ENCODE measurements at regions not wholly inside any gene's neighbourhood (a gene's known extent, or its start where the extent isn't known, plus 50 kb on each side); places are given as distances from the start of the nearest gene placed in this dataset.

DNA sequence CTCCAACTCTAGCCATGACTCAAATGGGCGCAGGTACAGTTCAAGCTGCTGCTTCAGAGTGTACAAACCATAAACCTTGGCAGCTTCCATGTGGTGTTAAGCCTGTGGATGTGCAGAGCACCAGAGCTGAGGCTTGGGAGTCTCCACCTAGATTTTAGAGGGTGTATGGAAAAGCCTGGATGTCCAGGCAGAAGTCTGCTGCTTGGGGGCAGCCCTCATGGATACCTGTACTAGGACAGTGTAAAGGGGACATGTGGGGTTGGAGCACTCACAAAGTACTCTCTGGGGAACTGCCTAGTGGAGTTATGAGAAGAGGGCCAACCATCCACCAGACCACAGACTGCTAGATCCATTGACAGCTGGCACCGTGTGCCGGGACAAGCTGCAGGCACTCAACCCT, 273.5 kb upstream of the ST8SIA4 start:
- DNase-seq (ENCODE audit: low read depth), result no peak
- H3K4me3 ChIP-seq (ENCODE audit: low read depth, low read length), result no peak overlapping the region
- TF ChIP-seq, protein P1, sequence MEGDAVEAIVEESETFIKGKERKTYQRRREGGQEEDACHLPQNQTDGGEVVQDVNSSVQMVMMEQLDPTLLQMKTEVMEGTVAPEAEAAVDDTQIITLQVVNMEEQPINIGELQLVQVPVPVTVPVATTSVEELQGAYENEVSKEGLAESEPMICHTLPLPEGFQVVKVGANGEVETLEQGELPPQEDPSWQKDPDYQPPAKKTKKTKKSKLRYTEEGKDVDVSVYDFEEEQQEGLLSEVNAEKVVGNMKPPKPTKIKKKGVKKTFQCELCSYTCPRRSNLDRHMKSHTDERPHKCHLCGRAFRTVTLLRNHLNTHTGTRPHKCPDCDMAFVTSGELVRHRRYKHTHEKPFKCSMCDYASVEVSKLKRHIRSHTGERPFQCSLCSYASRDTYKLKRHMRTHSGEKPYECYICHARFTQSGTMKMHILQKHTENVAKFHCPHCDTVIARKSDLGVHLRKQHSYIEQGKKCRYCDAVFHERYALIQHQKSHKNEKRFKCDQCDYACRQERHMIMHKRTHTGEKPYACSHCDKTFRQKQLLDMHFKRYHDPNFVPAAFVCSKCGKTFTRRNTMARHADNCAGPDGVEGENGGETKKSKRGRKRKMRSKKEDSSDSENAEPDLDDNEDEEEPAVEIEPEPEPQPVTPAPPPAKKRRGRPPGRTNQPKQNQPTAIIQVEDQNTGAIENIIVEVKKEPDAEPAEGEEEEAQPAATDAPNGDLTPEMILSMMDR (conservative IDR thresholded peaks at IDR 0.05; ENCODE audit: low read depth, low read length), result no peak

DNA sequence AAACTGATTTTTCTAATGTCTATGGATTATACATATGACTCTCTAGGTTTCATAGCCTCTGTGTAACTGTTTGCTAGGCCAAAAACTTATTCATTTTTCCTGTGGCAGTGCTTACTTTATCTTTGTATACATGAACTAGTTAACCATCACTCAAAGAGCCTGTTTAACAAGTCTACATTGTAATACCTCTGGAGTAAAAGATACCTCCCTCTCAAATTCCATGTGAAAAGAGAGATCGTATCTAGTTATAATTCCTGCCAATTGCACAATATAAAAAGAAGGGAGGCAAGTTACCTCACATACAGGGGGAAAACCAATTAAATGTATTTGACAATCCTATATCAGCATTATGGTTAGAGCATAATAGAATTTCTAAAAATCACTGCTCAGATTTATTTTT, 271.9 kb upstream of the ST8SIA4 start:
- DNase-seq (ENCODE audit: low read depth), result no peak
- TF ChIP-seq, protein P1 (conservative IDR thresholded peaks at IDR 0.05; ENCODE audit: low read depth, low read length), result no peak
- H3K4me3 ChIP-seq (ENCODE audit: low read depth, low read length), result no peak overlapping the region

DNA sequence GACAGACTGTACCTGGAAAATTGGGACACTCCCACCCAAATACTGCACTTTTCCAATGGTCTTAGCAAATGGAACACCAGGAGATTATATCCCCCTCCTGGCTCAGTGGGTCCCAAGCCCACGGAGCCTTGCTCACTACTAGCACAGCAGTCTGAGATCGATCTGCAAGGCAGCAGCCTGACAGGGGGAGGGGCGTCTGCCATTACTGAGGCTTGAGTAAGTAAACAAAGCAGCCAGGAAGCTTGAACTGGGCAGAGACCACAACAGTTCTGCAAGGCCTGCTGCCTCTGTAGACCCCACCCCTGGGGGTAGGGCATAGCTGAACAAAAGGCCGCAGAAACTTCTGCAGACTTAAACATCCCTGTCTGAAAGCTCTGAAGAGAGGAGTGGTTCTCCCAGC, 260.0 kb upstream of the ST8SIA4 start:
- H3K4me3 ChIP-seq (ENCODE audit: low read depth, low read length), result no peak overlapping the region
- DNase-seq (ENCODE audit: low read depth), result no peak
- TF ChIP-seq, protein P1 (conservative IDR thresholded peaks at IDR 0.05; ENCODE audit: low read depth, low read length), result no peak

DNA sequence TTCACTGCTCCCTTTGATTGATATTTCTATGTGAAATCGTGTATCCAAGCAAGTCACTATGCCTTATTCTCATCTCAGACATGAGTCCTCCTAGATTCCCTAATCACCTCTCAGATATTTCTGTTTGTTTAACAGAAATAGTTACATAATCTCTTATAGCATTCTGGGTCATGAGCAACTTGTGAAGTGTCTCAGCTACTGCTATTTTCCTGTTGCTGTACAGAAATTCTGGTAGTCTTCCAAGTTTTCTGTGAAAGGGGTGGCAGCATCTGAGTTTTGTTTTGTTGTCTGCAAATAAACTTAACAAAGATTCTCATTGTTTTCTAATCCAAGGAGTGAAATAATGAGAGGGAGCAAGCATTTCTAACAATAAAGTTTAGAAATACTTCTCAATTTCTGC, 256.9 kb upstream of the ST8SIA4 start:
- H3K4me3 ChIP-seq (ENCODE audit: low read depth, low read length), result no peak overlapping the region
- TF ChIP-seq, protein P1 (conservative IDR thresholded peaks at IDR 0.05; ENCODE audit: low read depth, low read length), result no peak
- DNase-seq (ENCODE audit: low read depth), result peak; percentile 1

DNA sequence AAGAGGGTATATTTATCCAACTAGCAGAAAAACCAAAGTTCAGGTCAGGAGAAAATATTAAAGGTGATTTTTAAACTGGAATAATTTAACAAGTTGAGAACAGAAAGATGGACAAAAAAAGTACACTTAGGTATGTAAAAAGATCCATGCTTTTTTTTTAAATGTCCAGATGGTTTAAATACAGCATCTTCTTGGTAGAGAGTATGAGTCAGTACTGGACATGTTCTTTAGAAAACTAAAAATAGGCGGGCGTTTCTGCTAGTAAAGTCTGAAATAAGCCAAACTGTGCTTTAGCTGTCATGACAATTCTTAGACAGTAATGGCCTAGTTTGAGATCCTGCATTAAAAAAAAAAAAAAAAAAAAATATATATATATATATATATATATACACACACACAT, 255.9 kb upstream of the ST8SIA4 start:
- H3K4me3 ChIP-seq (ENCODE audit: low read depth, low read length), result no peak overlapping the region
- no peak for DNase-seq (ENCODE audit: low read depth)
- TF ChIP-seq, protein P1 (conservative IDR thresholded peaks at IDR 0.05; ENCODE audit: low read depth, low read length), result no peak

DNA sequence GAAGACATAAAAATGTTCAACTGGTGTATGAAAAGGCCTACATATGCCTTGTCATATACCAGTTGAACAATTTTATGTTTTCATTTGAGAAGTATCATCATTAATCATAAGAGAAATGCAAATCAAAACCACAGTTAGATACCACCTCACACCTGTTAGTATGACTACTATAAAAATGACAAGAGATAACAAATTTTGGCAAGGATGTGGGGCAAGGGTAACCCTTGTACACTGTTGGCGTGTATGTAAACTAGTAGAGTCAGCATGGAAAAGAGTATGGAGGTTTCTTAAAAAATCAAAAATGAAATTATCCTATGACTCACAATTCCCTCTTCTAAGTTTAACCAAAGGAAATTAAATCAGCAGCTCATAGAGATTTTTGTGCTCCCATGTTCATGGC, 250.4 kb upstream of the ST8SIA4 start:
- TF ChIP-seq, protein P1 (conservative IDR thresholded peaks at IDR 0.05; ENCODE audit: low read depth, low read length), result no peak
- no peak for DNase-seq (ENCODE audit: low read depth)
- no peak overlapping the region for H3K4me3 ChIP-seq (ENCODE audit: low read depth, low read length)

DNA sequence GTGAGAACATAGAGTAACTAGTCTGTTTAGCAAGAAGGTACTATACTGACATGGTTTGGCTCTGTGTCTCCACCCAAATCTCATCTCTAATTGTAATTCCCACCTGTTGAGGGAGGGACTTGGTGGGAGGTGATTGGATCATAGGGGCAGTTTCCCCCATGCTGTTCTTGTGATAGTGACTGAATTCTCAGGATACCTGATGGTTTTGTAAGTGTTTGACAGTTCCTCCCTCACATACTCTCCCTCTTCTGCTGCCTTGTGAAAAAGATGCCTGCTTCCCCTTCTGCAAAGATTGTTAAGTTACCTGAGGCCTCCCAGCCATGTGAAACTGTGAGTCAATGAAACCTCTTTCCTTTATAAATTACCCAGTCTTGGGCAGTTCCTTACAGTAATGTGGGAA, 240.4 kb upstream of the ST8SIA4 start:
- DNase-seq (ENCODE audit: low read depth), result no peak
- no peak overlapping the region for H3K4me3 ChIP-seq (ENCODE audit: low read depth, low read length)
- TF ChIP-seq, protein P1 (conservative IDR thresholded peaks at IDR 0.05; ENCODE audit: low read depth, low read length), result no peak
